ENCODE measurements at regions not wholly inside any gene's neighbourhood (a gene's known extent, or its start where the extent isn't known, plus 50 kb on each side); places are given as distances from the start of the nearest gene placed in this dataset.

DNA sequence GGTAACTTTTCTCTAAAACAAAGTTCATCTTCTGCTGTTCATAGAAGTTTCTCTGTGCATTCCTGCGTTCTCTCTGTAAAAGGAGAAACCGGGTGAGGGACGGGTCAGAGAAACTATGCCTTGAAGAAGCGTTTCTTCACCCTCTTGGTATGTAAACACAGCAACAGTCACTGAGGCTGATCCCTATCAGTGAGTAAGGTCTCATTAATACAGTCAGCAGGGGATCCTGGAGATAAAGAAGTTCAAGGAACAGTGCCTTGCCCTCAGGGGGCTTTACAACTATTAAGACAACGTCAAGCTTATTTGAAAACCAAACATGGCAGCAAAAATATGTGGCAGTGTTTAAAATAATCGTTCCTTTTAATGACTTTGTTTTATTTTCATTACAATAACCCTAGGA lies 202.9 kb upstream of the IL12B start:
- Histone ChIP-seq H3K36me3 (ENCODE audit: control insufficient read depth in 2 of 2, insufficient read depth in 2 of 2, low read length in 2 of 2) (no peaks in the 10 kb centered on the region), H3K9me3 (ENCODE audit: control insufficient read depth in 2 of 2, low read length in 2 of 2) (no peaks in the 10 kb centered on the region), H3K4me3 (ENCODE audit: low read length in 2 of 2) (no peak overlapping the region), H3K9ac (ENCODE audit: low read length in 2 of 2) (no peak overlapping the region), H3K27me3 (ENCODE audit: control insufficient read depth in 1 of 2, insufficient read depth in 2 of 2, low read length in 2 of 2) (peaks cover 0 to 3% of the 10 kb centered on the region in 2 donors), H3K27ac (ENCODE audit: low read length) (no peak overlapping the region), H3K4me1 (ENCODE audit: control insufficient read depth, insufficient read depth, low read length) (no peaks in the 10 kb centered on the region)

DNA sequence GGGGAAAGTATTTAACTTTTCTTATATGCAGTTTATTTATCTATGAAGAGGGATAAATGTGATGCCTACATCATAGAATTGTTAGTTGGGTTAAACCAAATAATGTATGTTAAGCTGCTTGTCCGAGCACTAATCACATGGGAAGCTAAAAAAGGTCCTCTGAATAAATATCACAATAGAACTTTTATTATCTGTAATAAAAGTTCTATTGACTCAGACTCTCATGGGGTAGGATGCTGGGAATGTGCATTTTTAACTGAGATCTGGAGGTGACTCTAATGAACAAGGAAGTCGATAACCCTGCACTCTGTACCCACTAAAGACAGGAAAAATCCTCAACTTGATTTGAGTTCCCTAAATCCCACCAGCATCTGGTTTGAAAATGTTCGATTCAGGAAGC lies 205.9 kb upstream of the IL12B start:
- H3K36me3 ChIP-seq (ENCODE audit: control insufficient read depth in 2 of 2, insufficient read depth in 2 of 2, low read length in 2 of 2) = no peaks in the 10 kb centered on the region
- H3K27ac ChIP-seq (ENCODE audit: low read length) = no peak overlapping the region
- H3K9ac ChIP-seq (ENCODE audit: low read length in 2 of 2) = no peak overlapping the region
- no peaks in the 10 kb centered on the region for H3K9me3 ChIP-seq (ENCODE audit: control insufficient read depth in 2 of 2, low read length in 2 of 2)
- H3K4me3 ChIP-seq (ENCODE audit: low read length in 2 of 2) = no peak overlapping the region
- H3K4me1 ChIP-seq (ENCODE audit: control insufficient read depth, insufficient read depth, low read length) = no peaks in the 10 kb centered on the region
- H3K27me3 ChIP-seq (ENCODE audit: control insufficient read depth in 1 of 2, insufficient read depth in 2 of 2, low read length in 2 of 2) = peaks cover 0 to 3% of the 10 kb centered on the region in 2 donors

DNA sequence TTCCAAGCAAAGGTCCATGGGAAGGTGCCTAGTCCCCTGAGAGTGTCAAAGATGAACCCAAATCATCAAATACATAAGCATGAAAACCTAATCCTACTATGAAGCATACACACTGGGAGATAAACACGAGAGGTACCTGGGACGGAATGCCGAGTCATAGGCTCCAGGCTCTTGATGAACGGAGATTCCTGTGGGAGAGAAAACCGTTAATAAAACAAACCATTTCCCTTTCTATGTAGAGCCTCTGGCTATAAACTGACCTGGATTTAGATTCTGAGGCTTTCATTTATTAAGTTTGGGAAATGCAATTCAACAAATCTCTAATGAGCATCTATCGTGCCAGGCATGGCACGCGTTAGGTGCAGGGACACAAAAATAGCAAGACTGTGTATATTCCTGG lies 206.4 kb upstream of the IL12B start:
- no peaks in the 10 kb centered on the region for H3K9me3 ChIP-seq (ENCODE audit: control insufficient read depth in 2 of 2, low read length in 2 of 2)
- H3K4me3 ChIP-seq (ENCODE audit: low read length in 2 of 2) = no peak overlapping the region
- H3K9ac ChIP-seq (ENCODE audit: low read length in 2 of 2) = no peak overlapping the region
- H3K27ac ChIP-seq (ENCODE audit: low read length) = no peak overlapping the region
- H3K36me3 ChIP-seq (ENCODE audit: control insufficient read depth in 2 of 2, insufficient read depth in 2 of 2, low read length in 2 of 2) = no peaks in the 10 kb centered on the region
- H3K27me3 ChIP-seq (ENCODE audit: control insufficient read depth in 1 of 2, insufficient read depth in 2 of 2, low read length in 2 of 2) = peaks cover 0 to 3% of the 10 kb centered on the region in 2 donors
- no peaks in the 10 kb centered on the region for H3K4me1 ChIP-seq (ENCODE audit: control insufficient read depth, insufficient read depth, low read length)

DNA sequence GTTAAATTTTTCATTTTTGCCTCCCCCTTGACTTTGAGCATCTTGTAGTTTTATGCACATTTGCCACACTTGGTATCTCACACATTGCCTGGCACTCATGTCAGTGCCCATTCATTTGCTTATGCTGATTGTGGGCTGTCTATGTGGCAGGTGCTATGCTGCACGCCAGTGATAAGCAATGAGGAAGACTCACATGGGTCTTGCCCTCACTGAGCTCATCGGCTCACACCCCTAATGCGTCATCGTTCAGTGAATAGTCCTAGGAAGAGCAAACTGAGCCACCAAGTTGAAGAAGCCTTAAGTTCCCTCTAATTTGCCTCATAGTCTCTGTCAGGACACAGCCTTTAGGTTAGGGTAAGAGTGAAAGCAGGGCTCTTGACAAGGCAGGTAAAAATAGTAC lies 209.4 kb upstream of the IL12B start:
- Histone ChIP-seq H3K4me1 (ENCODE audit: control insufficient read depth, insufficient read depth, low read length) (no peaks in the 10 kb centered on the region), H3K27ac (ENCODE audit: low read length) (no peak overlapping the region), H3K9me3 (ENCODE audit: control insufficient read depth in 2 of 2, low read length in 2 of 2) (no peaks in the 10 kb centered on the region), H3K36me3 (ENCODE audit: control insufficient read depth in 2 of 2, insufficient read depth in 2 of 2, low read length in 2 of 2) (no peaks in the 10 kb centered on the region), H3K27me3 (ENCODE audit: control insufficient read depth in 1 of 2, insufficient read depth in 2 of 2, low read length in 2 of 2) (peaks cover 0 to 3% of the 10 kb centered on the region in 2 donors), H3K4me3 (ENCODE audit: low read length in 2 of 2) (no peak overlapping the region), H3K9ac (ENCODE audit: low read length in 2 of 2) (no peak overlapping the region)

DNA sequence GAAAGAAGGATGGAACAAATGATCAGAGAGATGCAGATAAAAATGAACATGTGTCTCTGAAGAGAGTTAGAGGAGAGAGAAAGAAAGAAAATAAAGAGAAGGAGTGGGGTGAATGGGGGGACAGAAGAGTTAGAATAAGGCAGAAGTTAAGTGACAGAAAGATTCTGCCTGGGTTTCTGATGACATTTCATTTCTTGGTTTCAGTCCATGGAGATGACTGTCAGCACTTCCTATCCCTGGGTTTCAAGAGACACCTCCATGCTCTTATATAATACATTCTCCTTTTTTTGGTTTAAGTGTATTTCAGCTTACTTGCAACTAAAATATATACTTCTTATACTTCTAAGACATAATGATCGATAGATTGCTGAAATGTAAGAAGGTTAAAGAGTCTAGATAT lies 213.0 kb upstream of the IL12B start:
- no peaks in the 10 kb centered on the region for H3K27me3 ChIP-seq (ENCODE audit: control insufficient read depth in 1 of 2, insufficient read depth in 2 of 2, low read length in 2 of 2)
- H3K4me1 ChIP-seq (ENCODE audit: control insufficient read depth, insufficient read depth, low read length) = no peaks in the 10 kb centered on the region
- H3K9me3 ChIP-seq (ENCODE audit: control insufficient read depth in 2 of 2, low read length in 2 of 2) = peaks cover 0 to 4% of the 10 kb centered on the region in 2 donors
- H3K27ac ChIP-seq (ENCODE audit: low read length) = no peak overlapping the region
- no peaks in the 10 kb centered on the region for H3K36me3 ChIP-seq (ENCODE audit: control insufficient read depth in 2 of 2, insufficient read depth in 2 of 2, low read length in 2 of 2)
- H3K9ac ChIP-seq (ENCODE audit: low read length in 2 of 2) = no peak overlapping the region
- H3K4me3 ChIP-seq (ENCODE audit: low read length in 2 of 2) = no peak overlapping the region

DNA sequence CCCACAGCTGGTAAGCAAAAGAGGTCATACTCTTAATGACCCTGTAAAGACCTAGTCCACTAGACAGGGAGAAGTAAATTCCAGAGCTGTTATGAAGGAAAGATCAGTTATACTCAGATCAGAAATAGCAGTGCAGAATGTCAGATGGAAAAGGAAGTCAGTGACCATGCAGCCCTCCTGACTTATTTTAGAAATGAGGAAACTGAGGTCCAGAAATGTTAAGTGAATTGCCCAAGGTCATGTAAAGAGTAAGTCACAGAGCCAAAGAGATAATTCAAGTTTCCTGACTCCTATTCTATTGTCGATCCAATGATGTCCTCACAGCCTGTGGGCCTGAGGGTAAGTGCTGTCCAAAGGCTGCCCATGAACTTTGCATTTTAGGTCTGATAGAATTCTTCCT lies 214.9 kb upstream of the IL12B start:
- Histone ChIP-seq H3K36me3 (ENCODE audit: control insufficient read depth in 2 of 2, insufficient read depth in 2 of 2, low read length in 2 of 2) (no peaks in the 10 kb centered on the region), H3K27me3 (ENCODE audit: control insufficient read depth in 1 of 2, insufficient read depth in 2 of 2, low read length in 2 of 2) (no peaks in the 10 kb centered on the region), H3K9me3 (ENCODE audit: control insufficient read depth in 2 of 2, low read length in 2 of 2) (peaks cover 0 to 4% of the 10 kb centered on the region in 2 donors), H3K4me3 (ENCODE audit: low read length in 2 of 2) (no peak overlapping the region), H3K27ac (ENCODE audit: low read length) (no peak overlapping the region), H3K4me1 (ENCODE audit: control insufficient read depth, insufficient read depth, low read length) (no peaks in the 10 kb centered on the region), H3K9ac (ENCODE audit: low read length in 2 of 2) (no peak overlapping the region)

DNA sequence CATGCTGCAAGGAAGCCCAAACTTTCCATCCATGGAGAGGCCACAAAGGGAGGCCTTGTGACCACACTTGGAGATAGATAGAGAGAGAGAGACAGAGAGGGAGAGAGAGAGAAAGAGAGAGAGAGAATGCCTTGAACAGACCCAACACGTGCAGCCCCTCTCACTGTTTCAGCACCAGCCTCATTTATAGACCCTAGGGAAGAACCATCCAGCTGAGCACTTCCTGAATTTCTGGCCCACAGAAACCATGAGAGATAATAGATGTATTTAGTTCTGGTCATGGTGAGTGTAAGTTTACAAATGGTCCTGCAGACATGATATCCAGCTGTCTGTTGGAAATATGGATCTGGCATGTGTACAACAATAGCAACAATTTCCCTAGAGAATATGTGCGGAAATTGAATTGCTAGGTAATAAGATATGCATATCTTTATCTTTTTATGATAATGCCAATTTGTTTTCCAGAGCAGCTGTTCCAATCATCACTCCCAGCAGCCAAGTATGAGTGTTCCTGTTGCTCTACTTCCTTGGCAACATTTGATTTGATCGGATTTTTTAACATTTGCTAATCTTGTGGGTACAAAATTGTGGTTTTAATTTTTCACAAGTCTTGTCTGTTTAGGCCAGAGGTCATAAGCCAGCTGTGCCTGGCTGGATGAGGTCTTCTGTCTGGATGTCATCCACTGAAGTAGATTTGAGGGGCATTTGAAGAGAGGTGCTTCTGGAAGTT lies 217.3 kb upstream of the IL12B start:
- H3K27me3 ChIP-seq (ENCODE audit: control insufficient read depth in 1 of 2, insufficient read depth in 2 of 2, low read length in 2 of 2) = no peaks in the 10 kb centered on the region
- no peak overlapping the region for H3K27ac ChIP-seq (ENCODE audit: low read length)
- H3K9me3 ChIP-seq (ENCODE audit: control insufficient read depth in 2 of 2, low read length in 2 of 2) = peaks cover 0 to 7% of the 10 kb centered on the region in 2 donors
- no peaks in the 10 kb centered on the region for H3K36me3 ChIP-seq (ENCODE audit: control insufficient read depth in 2 of 2, insufficient read depth in 2 of 2, low read length in 2 of 2)
- H3K9ac ChIP-seq (ENCODE audit: low read length in 2 of 2) = no peak overlapping the region
- no peak overlapping the region for H3K4me3 ChIP-seq (ENCODE audit: low read length in 2 of 2)
- no peaks in the 10 kb centered on the region for H3K4me1 ChIP-seq (ENCODE audit: control insufficient read depth, insufficient read depth, low read length)

DNA sequence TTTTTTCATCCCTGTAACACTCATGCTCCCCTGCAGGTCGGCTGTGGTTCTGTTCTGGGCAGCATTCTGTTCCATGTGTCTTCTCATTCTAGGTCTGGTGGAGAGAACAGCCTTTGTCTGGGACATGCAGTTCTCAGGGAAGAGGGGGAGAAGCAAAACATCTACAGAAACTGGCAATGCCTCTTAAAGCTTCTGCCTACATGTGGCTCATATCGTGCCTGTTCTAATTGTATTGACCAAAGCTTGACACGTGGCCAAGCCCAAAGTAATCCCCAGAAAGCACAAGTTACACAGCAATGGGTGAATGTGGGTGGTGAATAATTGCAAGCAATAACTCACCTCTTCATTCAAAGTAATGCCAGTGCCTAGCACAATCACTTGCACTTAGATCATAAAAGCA lies 218.2 kb upstream of the IL12B start:
- Histone ChIP-seq H3K27ac (ENCODE audit: low read length) (no peak overlapping the region), H3K9ac (ENCODE audit: low read length in 2 of 2) (no peak overlapping the region), H3K4me3 (ENCODE audit: low read length in 2 of 2) (no peak overlapping the region), H3K36me3 (ENCODE audit: control insufficient read depth in 2 of 2, insufficient read depth in 2 of 2, low read length in 2 of 2) (no peaks in the 10 kb centered on the region), H3K4me1 (ENCODE audit: control insufficient read depth, insufficient read depth, low read length) (no peaks in the 10 kb centered on the region), H3K27me3 (ENCODE audit: control insufficient read depth in 1 of 2, insufficient read depth in 2 of 2, low read length in 2 of 2) (no peaks in the 10 kb centered on the region), H3K9me3 (ENCODE audit: control insufficient read depth in 2 of 2, low read length in 2 of 2) (peaks cover 0 to 7% of the 10 kb centered on the region in 2 donors)

DNA sequence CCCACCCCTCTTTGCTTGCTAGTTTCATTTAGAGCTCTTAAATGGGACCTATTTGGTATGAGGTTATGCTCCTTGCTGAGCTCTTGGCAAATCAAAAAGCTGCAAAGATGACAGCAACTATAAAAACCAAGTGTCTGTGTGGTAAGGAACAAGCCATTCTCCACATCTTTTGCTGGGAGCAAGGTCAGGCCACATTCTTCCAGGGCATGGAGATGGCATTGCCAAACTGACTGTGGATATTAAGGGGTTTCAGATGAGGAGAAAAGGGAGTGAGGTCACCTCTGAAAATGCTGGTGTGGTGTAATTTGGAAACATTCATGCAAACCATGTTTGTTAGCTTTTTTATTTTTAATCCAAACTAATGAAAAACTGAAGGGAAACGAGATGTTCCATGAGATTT lies 218.8 kb upstream of the IL12B start:
- Histone ChIP-seq H3K27ac (ENCODE audit: low read length) (no peak overlapping the region), H3K9me3 (ENCODE audit: control insufficient read depth in 2 of 2, low read length in 2 of 2) (peaks cover 0 to 7% of the 10 kb centered on the region in 2 donors), H3K36me3 (ENCODE audit: control insufficient read depth in 2 of 2, insufficient read depth in 2 of 2, low read length in 2 of 2) (no peaks in the 10 kb centered on the region)

DNA sequence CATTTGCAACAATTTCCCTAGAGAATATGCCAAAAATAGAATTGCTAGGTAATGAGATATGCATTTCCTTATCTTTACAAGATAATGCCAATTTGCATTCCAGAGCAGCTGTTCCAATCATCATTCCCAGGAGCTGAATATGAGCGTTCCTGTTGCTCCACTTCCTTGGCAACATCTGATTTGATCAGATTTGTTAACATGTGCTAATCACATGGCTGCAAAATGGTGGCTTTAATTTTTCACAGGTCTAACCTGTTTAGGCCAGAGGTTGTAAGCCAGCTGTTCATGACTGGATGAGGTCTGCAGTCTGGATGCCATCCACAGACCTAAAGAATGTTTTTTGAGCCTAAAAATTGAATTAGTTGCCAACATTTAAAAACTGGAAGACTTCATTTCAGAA lies 220.7 kb upstream of the IL12B start:
- no peak overlapping the region for H3K4me3 ChIP-seq (ENCODE audit: low read length in 2 of 2)
- H3K27ac ChIP-seq (ENCODE audit: low read length) = no peak overlapping the region
- H3K4me1 ChIP-seq (ENCODE audit: control insufficient read depth, insufficient read depth, low read length) = no peaks in the 10 kb centered on the region
- no peak overlapping the region for H3K9ac ChIP-seq (ENCODE audit: low read length in 2 of 2)
- H3K9me3 ChIP-seq (ENCODE audit: control insufficient read depth in 2 of 2, low read length in 2 of 2) = peaks cover 0 to 7% of the 10 kb centered on the region in 2 donors
- no peaks in the 10 kb centered on the region for H3K36me3 ChIP-seq (ENCODE audit: control insufficient read depth in 2 of 2, insufficient read depth in 2 of 2, low read length in 2 of 2)
- no peaks in the 10 kb centered on the region for H3K27me3 ChIP-seq (ENCODE audit: control insufficient read depth in 1 of 2, insufficient read depth in 2 of 2, low read length in 2 of 2)

More for the DNA sequence above, 218.8 kb upstream of the IL12B start:
- Histone ChIP-seq H3K4me3 (ENCODE audit: low read length in 2 of 2) (no peak overlapping the region), H3K27me3 (ENCODE audit: control insufficient read depth in 1 of 2, insufficient read depth in 2 of 2, low read length in 2 of 2) (no peaks in the 10 kb centered on the region), H3K4me1 (ENCODE audit: control insufficient read depth, insufficient read depth, low read length) (no peaks in the 10 kb centered on the region), H3K9ac (ENCODE audit: low read length in 2 of 2) (no peak overlapping the region)

DNA sequence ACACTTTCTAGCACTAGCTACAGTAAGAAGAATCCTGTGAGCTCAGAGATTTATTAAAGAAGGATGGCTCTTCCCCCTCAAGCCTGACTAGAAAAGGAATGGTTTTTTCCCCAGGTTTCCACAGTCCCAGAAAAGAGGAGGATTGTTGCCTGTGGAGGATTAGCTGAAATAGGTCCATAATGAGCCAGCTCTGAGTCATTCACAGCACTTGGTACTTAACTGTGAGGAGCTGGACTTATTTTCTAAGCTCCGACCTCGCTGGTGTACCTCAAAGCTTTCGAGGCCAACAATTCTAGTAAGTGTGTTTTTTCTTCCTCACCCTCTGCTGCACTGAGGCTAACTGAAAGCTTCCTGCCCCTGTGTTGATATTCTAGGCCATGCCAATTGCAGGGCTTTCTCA lies 222.5 kb upstream of the IL12B start:
- Histone ChIP-seq H3K36me3 (ENCODE audit: control insufficient read depth in 2 of 2, insufficient read depth in 2 of 2, low read length in 2 of 2) (no peaks in the 10 kb centered on the region), H3K4me3 (ENCODE audit: low read length in 2 of 2) (no peak overlapping the region), H3K9ac (ENCODE audit: low read length in 2 of 2) (no peak overlapping the region), H3K4me1 (ENCODE audit: control insufficient read depth, insufficient read depth, low read length) (no peaks in the 10 kb centered on the region), H3K27ac (ENCODE audit: low read length) (no peak overlapping the region), H3K27me3 (ENCODE audit: control insufficient read depth in 1 of 2, insufficient read depth in 2 of 2, low read length in 2 of 2) (no peaks in the 10 kb centered on the region), H3K9me3 (ENCODE audit: control insufficient read depth in 2 of 2, low read length in 2 of 2) (peaks cover 0 to 3% of the 10 kb centered on the region in 2 donors)

Measured in stomach smooth muscle (tissue), 2 donors.